ENCODE measurements at regions not wholly inside any gene's neighbourhood (a gene's known extent, or its start where the extent isn't known, plus 50 kb on each side); places are given as distances from the start of the nearest gene placed in this dataset.

DNA sequence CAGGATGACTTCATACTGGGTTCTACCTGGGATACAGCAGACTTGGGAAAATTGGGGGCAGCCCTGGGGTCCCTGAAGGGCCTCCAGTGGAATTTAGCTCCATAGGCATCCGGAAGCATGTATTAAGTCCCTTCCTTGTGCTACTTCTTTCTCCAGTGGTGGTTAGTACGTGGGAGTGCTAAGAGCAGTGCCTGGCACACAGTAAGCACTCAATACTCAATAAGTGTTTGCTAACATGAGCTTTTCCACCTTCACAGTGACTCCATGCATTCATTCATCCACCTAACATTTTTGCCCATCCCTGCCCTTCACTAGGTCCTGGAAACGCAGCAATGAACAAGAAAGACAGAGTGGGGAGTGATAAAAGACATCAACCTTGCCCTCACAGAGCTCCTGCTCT is 120.5 kb downstream of the MN1 start:
- no peak overlapping the region for H3K9ac ChIP-seq (ENCODE audit: low read length)
- H3K4me3 ChIP-seq (ENCODE audit: low read depth in 1 of 2, low read length in 2 of 2) = no peak overlapping the region
- no peaks in the 10 kb centered on the region for H3K36me3 ChIP-seq (ENCODE audit: insufficient read depth, low read length)
- no peaks in the 10 kb centered on the region for H3K27me3 ChIP-seq (ENCODE audit: control insufficient read depth in 1 of 2, insufficient read depth in 2 of 2, low read length in 2 of 2)
- no peaks in the 10 kb centered on the region for H3K9me3 ChIP-seq (ENCODE audit: low read length)
- no peak overlapping the region for H3K27ac ChIP-seq (ENCODE audit: low read depth, low read length)
- H3K4me1 ChIP-seq (ENCODE audit: insufficient read depth, low read length) = peaks cover 7% of the 10 kb centered on the region

DNA sequence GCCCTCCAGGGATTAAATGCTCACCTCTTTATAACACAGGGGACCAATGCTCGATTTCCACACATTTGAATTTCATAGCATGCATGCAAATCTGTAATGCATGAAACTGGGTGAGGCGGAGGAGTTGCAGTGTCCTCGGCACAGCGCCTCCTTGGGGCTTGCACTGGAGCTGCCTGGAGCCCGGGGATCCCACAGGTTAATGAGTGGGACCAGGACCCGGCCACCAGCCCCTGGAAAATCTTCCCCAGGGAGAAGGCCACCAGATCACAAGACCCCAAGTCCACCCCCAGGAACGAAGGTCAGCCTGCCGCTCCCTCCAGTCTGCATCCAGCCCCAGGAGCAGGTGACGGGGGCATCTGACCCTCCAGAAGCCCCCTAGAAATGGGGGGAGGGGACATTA is 119.1 kb downstream of the MN1 start:
- Histone ChIP-seq H3K9ac (ENCODE audit: low read length) (no peak overlapping the region), H3K4me1 (ENCODE audit: insufficient read depth, low read length) (peaks cover 18% of the 10 kb centered on the region), H3K27me3 (ENCODE audit: control insufficient read depth in 1 of 2, insufficient read depth in 2 of 2, low read length in 2 of 2) (no peaks in the 10 kb centered on the region), H3K9me3 (ENCODE audit: low read length) (no peaks in the 10 kb centered on the region), H3K4me3 (ENCODE audit: low read depth in 1 of 2, low read length in 2 of 2) (no peak overlapping the region), H3K27ac (ENCODE audit: low read depth, low read length) (no peak overlapping the region), H3K36me3 (ENCODE audit: insufficient read depth, low read length) (no peaks in the 10 kb centered on the region)

DNA sequence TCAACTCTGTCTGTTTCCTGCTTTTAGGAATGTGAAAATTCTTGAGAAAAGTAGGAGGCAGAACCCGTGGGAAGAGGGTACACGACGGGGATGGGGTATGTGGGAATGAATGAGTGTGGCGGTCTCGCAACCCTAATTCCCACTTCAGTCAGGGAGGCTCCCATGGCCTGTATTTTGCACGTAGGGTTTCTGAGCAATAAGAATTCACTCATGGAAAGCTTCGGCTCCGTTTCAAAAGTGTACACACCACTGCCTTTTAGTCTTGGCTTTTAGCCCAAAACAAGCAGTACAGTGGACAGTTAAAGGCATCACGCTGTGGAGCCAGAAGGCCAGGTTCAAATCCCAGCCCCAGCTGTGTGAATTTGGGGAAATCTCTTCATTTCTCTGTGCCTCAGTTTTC is 116.7 kb downstream of the MN1 start:
- H3K4me3 ChIP-seq (ENCODE audit: low read depth in 1 of 2, low read length in 2 of 2) = no peak overlapping the region
- no peaks in the 10 kb centered on the region for H3K9me3 ChIP-seq (ENCODE audit: low read length)
- no peak overlapping the region for H3K27ac ChIP-seq (ENCODE audit: low read depth, low read length)
- no peak overlapping the region for H3K9ac ChIP-seq (ENCODE audit: low read length)
- no peaks in the 10 kb centered on the region for H3K27me3 ChIP-seq (ENCODE audit: control insufficient read depth in 1 of 2, insufficient read depth in 2 of 2, low read length in 2 of 2)
- H3K36me3 ChIP-seq (ENCODE audit: insufficient read depth, low read length) = no peaks in the 10 kb centered on the region
- peaks cover 18% of the 10 kb centered on the region for H3K4me1 ChIP-seq (ENCODE audit: insufficient read depth, low read length)

DNA sequence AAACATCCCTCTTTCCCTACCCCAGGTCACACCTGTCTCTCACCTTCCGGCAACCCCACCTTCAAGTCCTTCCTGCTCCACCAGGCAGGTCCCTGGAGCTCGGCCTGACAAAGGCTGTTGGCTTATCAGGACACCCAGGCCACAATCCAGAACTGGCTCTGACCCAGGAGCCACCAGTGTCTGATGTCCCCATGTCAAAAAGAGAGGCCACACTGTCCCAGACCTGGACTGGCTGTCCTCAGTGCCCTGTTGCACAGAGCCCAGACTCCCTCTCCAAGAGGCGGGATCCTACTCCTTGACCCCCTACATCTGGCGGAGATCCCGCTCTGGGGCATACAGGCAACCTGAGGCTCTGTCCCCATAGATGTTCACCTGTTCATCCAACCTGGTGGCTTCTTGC is 116.0 kb downstream of the MN1 start:
- peaks cover 18% of the 10 kb centered on the region for H3K4me1 ChIP-seq (ENCODE audit: insufficient read depth, low read length)
- H3K4me3 ChIP-seq (ENCODE audit: low read depth in 1 of 2, low read length in 2 of 2) = no peak overlapping the region
- H3K36me3 ChIP-seq (ENCODE audit: insufficient read depth, low read length) = no peaks in the 10 kb centered on the region
- H3K27me3 ChIP-seq (ENCODE audit: control insufficient read depth in 1 of 2, insufficient read depth in 2 of 2, low read length in 2 of 2) = no peaks in the 10 kb centered on the region
- no peaks in the 10 kb centered on the region for H3K9me3 ChIP-seq (ENCODE audit: low read length)
- H3K9ac ChIP-seq (ENCODE audit: low read length) = no peak overlapping the region
- no peak overlapping the region for H3K27ac ChIP-seq (ENCODE audit: low read depth, low read length)

DNA sequence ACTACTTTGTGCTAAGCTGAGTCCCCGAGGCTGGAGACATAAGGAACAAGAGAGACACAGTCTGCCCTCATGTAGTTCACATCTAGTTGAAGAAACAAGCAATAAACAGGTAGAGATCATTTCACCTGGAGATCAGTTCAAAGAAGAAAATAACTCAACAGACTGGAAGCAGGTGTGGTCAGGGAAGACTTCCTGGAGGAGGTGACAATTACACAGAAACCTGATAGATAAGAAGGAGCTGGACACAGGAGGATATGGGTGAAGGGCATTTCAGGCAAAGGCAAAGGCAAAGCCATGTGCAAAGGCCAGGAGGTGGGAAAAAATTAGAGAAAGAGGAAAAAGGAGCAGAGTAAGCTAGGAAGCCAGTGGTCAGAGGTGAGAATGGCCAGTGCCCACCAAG is 115.6 kb downstream of the MN1 start:
- H3K4me1 ChIP-seq (ENCODE audit: insufficient read depth, low read length) = peaks cover 14% of the 10 kb centered on the region
- no peaks in the 10 kb centered on the region for H3K9me3 ChIP-seq (ENCODE audit: low read length)
- H3K27me3 ChIP-seq (ENCODE audit: control insufficient read depth in 1 of 2, insufficient read depth in 2 of 2, low read length in 2 of 2) = no peaks in the 10 kb centered on the region
- no peak overlapping the region for H3K27ac ChIP-seq (ENCODE audit: low read depth, low read length)
- no peak overlapping the region for H3K9ac ChIP-seq (ENCODE audit: low read length)
- H3K36me3 ChIP-seq (ENCODE audit: insufficient read depth, low read length) = no peaks in the 10 kb centered on the region
- H3K4me3 ChIP-seq (ENCODE audit: low read depth in 1 of 2, low read length in 2 of 2) = no peak overlapping the region

DNA sequence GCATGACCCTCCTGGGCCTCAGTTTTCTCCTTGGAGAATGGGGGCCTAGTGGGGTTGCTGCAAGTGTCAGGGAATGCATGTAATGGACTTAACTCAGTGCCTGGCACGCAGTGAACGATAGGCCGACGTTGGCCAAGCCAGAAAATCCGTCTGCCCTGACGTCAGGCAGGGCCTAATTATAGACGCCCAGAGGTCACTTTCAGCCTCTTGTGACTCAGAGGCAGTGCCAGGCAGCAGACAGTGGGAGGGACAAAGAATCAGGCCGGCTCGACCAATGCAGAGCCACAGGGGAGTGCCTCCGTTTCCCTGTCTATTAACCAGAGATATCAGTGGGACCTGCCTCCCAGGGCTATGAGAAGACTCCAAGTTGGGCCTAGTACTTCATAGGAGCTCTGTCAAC is 115.0 kb downstream of the MN1 start:
- H3K27me3 ChIP-seq (ENCODE audit: control insufficient read depth in 1 of 2, insufficient read depth in 2 of 2, low read length in 2 of 2) = no peaks in the 10 kb centered on the region
- no peak overlapping the region for H3K27ac ChIP-seq (ENCODE audit: low read depth, low read length)
- no peaks in the 10 kb centered on the region for H3K36me3 ChIP-seq (ENCODE audit: insufficient read depth, low read length)
- no peak overlapping the region for H3K9ac ChIP-seq (ENCODE audit: low read length)
- H3K4me3 ChIP-seq (ENCODE audit: low read depth in 1 of 2, low read length in 2 of 2) = no peak overlapping the region
- H3K4me1 ChIP-seq (ENCODE audit: insufficient read depth, low read length) = peaks cover 12% of the 10 kb centered on the region
- H3K9me3 ChIP-seq (ENCODE audit: low read length) = no peaks in the 10 kb centered on the region

DNA sequence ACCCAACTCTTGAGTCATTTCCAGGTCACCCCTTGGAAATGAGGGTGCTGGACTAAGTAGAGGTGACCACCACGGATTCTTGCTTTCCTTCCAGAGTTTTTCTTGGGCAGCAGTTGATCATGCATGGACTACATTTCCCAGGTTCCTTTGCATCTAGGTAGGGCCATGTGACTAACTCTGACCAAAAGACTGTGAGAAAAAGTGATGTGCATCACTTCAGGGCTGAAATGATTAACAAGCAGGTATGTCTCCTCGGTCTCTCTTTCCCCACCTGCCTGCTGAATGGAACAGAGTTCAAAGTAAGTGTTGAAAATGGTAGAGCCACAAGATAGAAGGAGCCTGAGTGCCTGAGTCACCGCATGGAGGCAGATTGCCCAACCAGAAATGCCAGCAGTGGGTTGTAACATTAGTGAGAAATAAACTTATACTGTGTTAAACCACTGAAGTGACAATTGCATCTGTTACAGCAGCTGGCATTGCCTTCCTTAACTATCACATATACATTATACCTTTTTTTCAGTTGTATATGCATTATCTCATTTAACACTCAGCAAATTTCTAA is 113.5 kb downstream of the MN1 start:
- Histone ChIP-seq H3K36me3 (ENCODE audit: insufficient read depth, low read length) (no peaks in the 10 kb centered on the region), H3K4me1 (ENCODE audit: insufficient read depth, low read length) (peaks cover 12% of the 10 kb centered on the region), H3K27me3 (ENCODE audit: control insufficient read depth in 1 of 2, insufficient read depth in 2 of 2, low read length in 2 of 2) (no peaks in the 10 kb centered on the region), H3K27ac (ENCODE audit: low read depth, low read length) (no peak overlapping the region), H3K4me3 (ENCODE audit: low read depth in 1 of 2, low read length in 2 of 2) (no peak overlapping the region), H3K9me3 (ENCODE audit: low read length) (no peaks in the 10 kb centered on the region), H3K9ac (ENCODE audit: low read length) (no peak overlapping the region)

DNA sequence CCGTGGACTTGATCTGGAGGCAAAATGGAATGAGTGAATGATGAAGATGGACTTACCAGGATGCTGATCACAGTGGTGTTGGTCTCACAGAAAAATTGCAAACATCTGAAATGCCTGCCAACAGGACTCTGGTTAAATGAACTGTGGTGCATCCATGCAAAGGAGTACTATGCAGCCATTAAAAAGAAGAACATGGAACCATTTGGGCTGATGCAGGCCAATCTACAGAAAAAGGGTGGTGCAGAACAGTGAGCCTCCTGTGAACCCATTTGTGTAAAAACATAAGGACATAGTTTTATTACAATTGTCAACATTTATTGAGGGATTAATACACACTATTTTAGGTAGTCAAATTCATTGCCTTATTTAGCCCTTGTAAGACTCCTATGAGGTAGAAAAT is 111.9 kb downstream of the MN1 start:
- peaks cover 12% of the 10 kb centered on the region for H3K4me1 ChIP-seq (ENCODE audit: insufficient read depth, low read length)
- no peak overlapping the region for H3K27ac ChIP-seq (ENCODE audit: low read depth, low read length)
- H3K4me3 ChIP-seq (ENCODE audit: low read depth in 1 of 2, low read length in 2 of 2) = no peak overlapping the region
- no peaks in the 10 kb centered on the region for H3K27me3 ChIP-seq (ENCODE audit: control insufficient read depth in 1 of 2, insufficient read depth in 2 of 2, low read length in 2 of 2)
- no peaks in the 10 kb centered on the region for H3K9me3 ChIP-seq (ENCODE audit: low read length)
- no peak overlapping the region for H3K9ac ChIP-seq (ENCODE audit: low read length)
- no peaks in the 10 kb centered on the region for H3K36me3 ChIP-seq (ENCODE audit: insufficient read depth, low read length)

DNA sequence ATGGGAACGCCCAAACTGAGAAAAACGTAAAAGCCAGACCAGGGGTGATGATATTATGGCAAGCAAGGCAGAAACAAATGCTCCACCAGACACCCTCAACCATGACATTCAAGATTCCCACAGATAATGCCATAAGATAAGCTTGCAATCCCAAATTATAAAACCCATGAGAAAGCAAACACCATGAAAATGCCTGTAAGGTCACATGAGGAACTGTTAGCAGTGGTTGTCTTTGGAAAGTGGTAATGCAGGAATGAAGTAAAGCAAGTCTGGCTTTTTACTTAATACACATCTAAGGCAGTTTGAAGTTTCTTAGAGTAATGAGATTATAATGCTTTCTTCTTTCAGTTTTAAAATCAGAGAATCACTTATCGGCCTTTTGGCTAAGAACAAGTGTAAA is 111.0 kb downstream of the MN1 start:
- H3K4me1 ChIP-seq (ENCODE audit: insufficient read depth, low read length) = peaks cover 12% of the 10 kb centered on the region
- H3K9me3 ChIP-seq (ENCODE audit: low read length) = no peaks in the 10 kb centered on the region
- H3K36me3 ChIP-seq (ENCODE audit: insufficient read depth, low read length) = no peaks in the 10 kb centered on the region
- H3K9ac ChIP-seq (ENCODE audit: low read length) = no peak overlapping the region
- H3K27me3 ChIP-seq (ENCODE audit: control insufficient read depth in 1 of 2, insufficient read depth in 2 of 2, low read length in 2 of 2) = no peaks in the 10 kb centered on the region
- H3K27ac ChIP-seq (ENCODE audit: low read depth, low read length) = no peak overlapping the region
- no peak overlapping the region for H3K4me3 ChIP-seq (ENCODE audit: low read depth in 1 of 2, low read length in 2 of 2)

DNA sequence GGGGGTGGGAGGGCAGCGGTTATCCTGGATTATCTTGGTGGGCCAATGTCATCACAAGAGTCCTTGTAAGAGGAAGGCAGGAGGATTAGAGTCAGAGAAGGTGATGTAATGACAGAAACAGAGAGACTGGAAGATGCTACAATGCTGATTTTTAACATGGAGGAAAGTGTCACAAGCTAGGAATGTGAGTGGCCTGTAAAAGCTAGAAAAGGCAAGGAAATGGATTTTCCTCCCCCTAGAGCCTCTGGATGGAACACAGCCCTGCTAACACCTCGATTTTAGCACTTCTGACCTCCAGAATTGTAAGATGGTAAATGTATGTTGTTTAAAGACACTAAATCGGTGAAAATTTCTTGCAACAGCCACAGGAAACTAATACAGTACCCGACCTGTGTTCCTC is 109.3 kb downstream of the MN1 start:
- no peak overlapping the region for H3K27ac ChIP-seq (ENCODE audit: low read depth, low read length)
- H3K27me3 ChIP-seq (ENCODE audit: control insufficient read depth in 1 of 2, insufficient read depth in 2 of 2, low read length in 2 of 2) = no peaks in the 10 kb centered on the region
- H3K9me3 ChIP-seq (ENCODE audit: low read length) = peaks cover under 1% of the 10 kb centered on the region
- H3K36me3 ChIP-seq (ENCODE audit: insufficient read depth, low read length) = no peaks in the 10 kb centered on the region
- H3K4me1 ChIP-seq (ENCODE audit: insufficient read depth, low read length) = peaks cover 5% of the 10 kb centered on the region
- no peak overlapping the region for H3K9ac ChIP-seq (ENCODE audit: low read length)
- no peak overlapping the region for H3K4me3 ChIP-seq (ENCODE audit: low read depth in 1 of 2, low read length in 2 of 2)

DNA sequence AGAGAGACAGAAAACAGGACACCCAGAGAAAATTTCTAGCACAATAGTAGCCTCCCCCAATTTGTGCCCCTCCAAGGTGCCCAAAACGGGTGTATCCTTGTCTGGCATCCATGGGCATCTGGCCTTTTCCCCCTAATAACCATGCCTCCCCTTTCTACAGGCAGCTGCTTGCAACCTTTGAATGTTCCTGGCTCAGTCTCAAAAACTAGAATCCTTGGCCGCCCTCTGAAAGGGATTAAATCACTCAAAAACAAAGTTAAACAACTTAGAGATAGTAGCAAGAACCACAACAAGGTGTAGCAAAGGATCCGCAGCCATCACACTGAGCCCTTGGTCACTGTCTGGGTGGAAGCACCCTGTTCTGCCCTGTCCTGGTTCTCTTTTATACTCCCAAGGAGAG is 105.6 kb downstream of the MN1 start:
- Histone ChIP-seq H3K9ac (ENCODE audit: low read length) (no peak overlapping the region), H3K27ac (ENCODE audit: low read depth, low read length) (no peak overlapping the region), H3K27me3 (ENCODE audit: control insufficient read depth in 1 of 2, insufficient read depth in 2 of 2, low read length in 2 of 2) (no peaks in the 10 kb centered on the region), H3K4me3 (ENCODE audit: low read depth in 1 of 2, low read length in 2 of 2) (no peak overlapping the region), H3K36me3 (ENCODE audit: insufficient read depth, low read length) (no peaks in the 10 kb centered on the region), H3K4me1 (ENCODE audit: insufficient read depth, low read length) (peaks cover 5% of the 10 kb centered on the region), H3K9me3 (ENCODE audit: low read length) (peaks cover 5% of the 10 kb centered on the region)

DNA sequence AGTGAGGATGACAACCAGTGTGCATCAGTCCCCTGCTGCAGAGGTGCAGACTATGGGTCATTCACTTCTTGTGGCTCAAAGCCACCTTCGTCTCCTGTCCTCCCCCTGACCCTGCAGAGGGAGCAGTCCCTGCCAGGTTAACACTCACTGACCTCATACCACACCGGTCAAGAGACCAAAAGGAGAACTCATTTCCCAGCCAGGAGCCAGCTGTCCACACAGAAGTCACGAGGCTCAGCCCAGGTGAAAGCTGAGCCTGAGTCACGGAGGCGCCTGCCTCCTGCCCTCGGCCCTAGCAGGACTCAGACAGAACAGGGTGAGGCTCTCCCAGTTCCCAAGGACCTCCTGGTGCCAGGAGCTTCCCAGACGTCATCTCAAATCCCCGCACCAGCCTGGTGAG is 103.7 kb downstream of the MN1 start:
- Histone ChIP-seq H3K9me3 (ENCODE audit: low read length) (peaks cover 5% of the 10 kb centered on the region), H3K9ac (ENCODE audit: low read length) (no peak overlapping the region), H3K4me3 (ENCODE audit: low read depth in 1 of 2, low read length in 2 of 2) (no peak overlapping the region), H3K27ac (ENCODE audit: low read depth, low read length) (no peak overlapping the region), H3K4me1 (ENCODE audit: insufficient read depth, low read length) (peaks cover 5% of the 10 kb centered on the region), H3K36me3 (ENCODE audit: insufficient read depth, low read length) (no peaks in the 10 kb centered on the region), H3K27me3 (ENCODE audit: control insufficient read depth in 1 of 2, insufficient read depth in 2 of 2, low read length in 2 of 2) (no peaks in the 10 kb centered on the region)

All from muscle layer of colon (tissue), 2 donors.